NAMALWA (cell line): ENCODE measurements at regions not wholly inside any gene's neighbourhood (a gene's known extent, or its start where the extent isn't known, plus 50 kb on each side); places are given as distances from the start of the nearest gene placed in this dataset.
A peak's percentile ranks its signal among the peaks of the same experiment; 100 is the strongest.

Source experiments
- DNase-seq: peaks from one replicate; pipeline ENCODE4 v3.0.0-alpha.2; 2015; ENCODE audit warnings: low spot score

DNA sequence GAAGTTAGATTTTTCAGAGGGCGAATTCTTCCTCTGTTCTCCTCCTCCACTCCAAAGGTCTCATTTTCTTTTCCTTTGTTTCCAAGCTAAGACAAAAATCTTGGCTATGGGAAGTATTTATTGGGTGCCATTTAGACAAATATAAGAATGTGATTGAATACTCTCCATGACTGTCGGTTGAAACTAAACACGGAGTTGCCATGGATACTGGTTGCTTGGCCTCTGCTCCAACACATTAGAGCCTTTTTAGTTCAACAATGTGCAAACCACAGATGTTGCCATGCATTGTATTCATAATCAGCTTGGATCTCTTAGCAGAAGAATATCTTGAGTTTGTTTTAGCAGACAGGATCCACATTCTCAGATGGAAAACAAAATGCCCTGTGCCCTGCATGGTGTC lies 366.5 kb upstream of the LCORL start:
- no peak for DNase-seq

DNA sequence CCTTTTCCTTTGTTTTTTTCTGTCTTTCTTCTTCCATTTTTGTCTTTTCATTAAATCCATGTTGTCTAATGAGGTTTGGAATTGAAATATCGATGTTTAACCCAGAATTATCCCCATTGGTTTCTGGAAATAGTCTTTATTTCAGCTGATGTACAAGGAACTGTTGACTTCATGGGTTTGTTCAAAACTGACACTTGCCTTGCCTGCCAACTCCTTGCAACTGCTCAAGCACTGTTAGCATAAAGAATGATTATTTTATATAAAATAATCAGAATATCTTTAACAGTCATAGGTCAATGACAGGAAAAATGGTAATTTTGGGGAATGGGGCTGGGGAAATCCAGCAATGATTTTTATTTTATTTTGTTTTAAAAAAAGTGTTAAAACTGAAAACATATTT lies 359.6 kb upstream of the LCORL start:
- no peak for DNase-seq

DNA sequence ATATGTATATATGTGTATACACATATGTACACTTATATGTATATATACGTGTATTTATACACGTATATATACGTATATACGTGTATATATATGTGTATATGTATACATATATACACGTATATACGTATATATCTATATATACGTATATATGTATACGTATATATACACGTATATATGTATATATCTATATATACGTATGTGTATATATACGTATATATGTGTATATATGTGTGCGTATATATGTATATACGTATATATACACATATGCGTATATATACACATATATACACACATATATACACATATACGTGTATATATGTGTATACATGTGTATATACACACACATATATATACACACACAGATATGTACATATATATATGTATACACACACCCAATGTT lies 348.0 kb upstream of the LCORL start:
- no peak for DNase-seq

DNA sequence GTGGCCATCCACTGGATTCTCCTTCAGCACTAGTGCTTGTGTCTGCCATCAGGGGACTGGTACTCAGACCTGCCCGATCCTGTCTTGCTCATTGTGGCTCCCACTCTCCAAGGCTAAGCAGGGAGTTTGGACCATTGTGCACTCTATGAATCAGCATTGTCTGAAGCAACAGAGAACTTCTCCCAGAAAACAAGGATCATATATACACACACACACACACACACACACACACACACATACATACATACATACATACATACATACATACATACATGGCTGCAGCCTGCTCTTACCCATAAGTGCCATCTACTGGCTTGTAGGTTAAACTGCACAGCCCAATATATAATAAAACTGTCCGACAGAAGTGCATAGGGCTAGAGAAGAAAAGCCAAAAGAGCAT lies 345.3 kb upstream of the LCORL start:
- peak; percentile 58 for DNase-seq

DNA sequence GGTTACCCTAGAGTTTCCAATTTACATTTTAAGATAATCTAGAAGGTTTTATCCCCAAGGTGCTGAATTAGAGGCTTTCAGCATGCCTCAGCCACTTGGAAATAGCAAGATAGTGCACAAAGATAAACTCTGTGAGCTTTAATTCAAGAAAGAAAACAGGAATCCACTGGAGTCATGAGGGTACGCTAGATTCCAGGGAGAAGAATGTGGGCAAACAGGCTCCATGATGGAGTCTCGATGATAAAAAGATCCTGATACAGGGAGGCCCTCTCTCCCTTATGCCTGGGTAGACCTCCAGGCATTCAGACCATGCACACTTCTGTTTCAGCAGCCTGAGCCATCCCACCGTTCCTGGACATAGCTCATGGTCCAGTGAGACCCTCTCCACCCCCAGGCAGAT lies 344.6 kb upstream of the LCORL start:
- no peak for DNase-seq

DNA sequence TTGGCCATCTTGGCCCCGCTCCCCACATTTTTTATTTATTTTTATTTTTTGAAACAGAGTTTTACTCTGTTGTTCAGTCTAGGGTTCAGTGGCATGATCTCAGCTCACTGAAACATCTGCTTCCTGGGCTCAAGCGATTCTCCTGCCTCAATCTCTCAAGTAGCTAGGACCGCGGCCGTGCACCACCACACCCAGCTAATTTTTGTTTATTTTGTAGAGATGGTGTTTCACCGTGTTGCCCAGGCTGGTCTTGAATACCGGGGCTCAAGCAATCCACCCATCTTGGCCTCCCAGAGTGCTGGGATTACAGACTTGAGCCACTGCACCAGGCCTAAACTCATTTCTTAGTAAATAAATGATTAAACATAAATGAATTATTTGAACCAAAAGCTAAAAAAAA lies 322.0 kb upstream of the LCORL start:
- DNase-seq: no peak

DNA sequence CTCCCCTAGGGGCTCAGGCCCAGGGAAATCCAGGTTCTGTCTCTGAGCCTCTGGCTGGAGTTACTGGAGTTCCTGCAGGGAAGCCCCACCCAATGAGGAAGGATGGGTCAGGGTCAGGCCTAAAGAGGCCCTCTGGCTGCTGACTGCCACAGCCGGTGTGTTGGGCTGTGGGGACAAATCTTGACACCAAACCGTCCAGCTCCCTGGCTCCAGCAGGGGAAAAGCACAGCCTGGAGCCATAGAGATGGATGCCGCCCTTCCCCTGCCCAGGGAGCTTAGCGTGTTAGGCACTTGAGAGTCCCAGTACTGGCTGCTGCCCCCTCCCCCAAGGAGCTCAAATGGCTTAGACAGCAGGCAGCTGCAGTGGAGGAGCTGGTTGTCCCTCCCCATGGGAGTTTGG lies 321.3 kb upstream of the LCORL start:
- DNase-seq: no peak

DNA sequence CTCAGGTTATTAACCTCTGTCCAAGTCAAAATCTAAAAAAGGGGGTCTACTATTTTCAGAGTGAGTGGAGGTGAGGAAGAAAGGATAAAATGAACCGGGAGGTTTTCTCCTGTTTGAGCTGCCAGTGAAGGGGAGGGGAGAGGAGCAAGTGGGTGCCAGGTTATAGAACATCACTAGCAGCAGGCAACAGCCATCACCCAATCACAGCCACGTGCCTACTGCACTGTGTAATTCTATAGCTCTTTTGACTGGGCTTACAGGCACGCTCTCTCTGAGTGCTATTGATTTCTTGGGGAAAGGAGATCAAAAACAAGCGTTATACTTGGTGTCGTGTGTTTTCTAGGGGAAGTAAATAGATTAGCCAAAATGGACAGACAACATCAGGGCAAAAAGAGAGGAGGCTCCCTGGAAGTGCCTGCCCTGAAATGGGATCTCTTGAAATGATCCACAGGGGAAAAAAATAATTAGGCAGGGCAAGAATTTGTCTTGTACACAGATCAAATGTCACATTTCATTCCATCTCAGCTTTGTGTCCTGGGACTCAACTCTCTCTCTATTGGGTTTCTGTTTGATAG lies 300.5 kb upstream of the LCORL start:
- DNase-seq: no peak

DNA sequence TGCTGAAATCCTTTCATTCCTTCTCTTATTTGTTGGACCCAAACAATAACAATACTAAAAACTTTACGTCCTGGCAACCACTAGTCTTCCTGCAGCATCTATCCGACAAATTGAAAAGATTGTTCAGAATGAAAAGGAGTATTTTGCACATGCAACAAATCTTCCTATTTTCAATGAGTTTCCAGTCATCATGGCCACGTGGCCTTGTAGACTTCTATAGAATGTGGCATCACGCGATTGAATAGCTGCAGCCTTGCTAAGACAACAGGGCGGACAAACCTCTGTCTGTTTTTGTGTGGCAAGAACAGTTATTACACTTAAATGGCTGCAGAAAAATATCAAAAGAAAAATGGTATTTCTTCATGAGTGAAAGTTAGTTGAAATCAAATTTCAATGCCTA lies 297.9 kb upstream of the LCORL start:
- DNase-seq: no peak

DNA sequence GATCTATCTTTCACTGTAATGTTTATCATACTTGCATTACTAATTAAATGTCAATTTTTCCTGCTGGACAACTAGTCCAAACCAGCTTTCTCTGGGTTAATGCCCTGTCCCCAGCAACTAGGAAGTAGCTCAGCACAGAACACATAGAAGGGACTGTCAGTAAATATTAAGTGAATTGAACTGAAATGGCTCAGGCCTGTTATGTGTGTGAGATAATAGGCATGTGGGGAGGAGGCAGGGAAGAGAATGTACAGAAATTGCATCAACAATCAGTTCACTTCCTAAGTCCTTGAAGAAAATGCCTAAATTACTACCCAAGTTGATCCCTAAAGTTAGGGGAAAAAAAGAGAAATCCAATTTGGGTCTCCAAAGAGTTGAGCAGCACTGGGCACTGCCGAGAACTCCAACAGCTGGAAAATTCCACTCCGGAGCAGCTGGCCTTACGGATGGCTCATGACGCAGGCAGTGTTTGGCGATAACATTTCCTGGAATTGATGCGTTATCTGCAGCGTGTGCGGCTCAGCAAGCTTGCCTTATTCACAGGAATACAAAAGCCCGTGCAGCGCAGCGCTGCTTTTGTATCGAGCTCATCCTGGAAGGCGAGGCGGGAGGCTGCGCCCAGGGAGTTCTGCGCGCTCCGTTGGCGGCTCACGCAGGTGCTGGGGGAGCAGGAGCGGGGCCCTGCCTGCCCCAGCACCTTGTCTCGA lies 297.3 kb upstream of the LCORL start:
- DNase-seq: no peak

DNA sequence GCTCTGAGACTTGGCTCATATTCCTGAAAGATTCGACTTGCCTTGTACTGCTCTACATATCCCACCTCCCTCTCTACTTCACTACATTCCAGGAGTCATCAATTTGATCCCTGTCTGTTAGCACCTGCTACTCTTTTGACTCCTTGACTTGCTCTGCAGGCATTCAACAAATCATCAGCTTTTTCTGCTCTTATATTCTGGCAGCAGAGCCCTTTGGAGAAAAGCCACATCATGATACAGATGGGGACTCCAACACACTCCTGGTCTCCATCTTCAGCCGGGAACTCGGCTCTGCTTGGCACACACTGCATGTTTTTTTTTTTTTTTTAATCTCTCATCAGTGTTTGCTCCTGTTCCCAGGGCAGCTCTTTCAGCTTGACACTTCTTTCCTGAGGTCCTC lies 293.2 kb upstream of the LCORL start:
- no peak for DNase-seq

DNA sequence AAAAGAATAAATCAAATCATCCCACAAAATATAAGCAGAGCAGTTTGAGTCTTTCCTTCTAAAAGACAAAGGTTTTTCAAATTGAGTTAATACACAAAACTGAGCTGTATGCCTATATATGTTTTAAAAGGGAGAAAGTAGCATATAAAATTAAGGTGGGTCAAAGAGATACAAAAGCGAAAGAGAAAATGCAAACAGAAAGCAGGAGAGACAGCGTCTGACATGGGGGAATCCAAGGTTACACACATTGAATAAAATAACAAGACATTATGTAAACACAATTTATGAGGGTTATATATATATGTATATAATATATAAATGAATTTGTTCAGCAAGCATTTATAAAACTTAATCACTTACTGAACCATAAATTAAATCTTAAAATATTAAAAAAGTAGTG lies 276.1 kb upstream of the LCORL start:
- no peak for DNase-seq

DNA sequence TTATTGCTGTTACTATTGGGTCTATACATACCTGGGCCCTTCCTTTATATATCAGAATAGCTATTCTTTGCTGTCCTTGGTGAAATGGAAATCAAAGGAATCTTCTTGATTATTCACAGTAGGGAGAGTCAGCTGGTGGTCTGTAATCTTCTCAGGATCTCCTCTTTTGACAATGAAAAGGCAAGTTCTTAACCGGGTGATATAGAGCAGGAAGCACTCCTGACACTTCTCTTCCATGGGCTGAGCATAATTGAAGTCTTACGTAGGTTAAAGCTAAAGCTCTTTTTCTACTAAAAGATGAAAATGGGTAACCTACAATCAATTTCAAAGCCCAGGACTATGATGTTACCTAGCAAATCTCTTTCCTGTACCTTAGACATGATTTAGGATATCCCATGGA lies 274.9 kb upstream of the LCORL start:
- no peak for DNase-seq

DNA sequence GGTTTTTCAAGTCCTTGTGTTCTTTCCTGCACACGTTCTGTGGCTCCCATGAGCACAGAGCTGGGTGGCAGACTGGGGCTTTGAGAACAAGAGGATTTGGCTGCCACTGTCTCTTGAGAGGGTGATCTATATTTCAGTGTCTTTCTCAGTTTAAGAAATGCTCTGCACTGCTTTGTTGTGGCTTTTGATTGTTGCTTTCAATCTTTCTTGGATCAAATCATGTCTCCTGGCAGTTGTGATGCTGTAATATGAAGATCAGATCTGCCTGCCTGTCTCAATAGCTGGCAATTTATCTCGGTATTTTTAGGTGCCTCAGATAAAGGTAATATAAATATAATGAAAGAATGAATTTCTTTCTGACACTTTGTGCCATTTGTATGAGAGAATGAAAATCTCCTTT lies 273.3 kb upstream of the LCORL start:
- DNase-seq: no peak

DNA sequence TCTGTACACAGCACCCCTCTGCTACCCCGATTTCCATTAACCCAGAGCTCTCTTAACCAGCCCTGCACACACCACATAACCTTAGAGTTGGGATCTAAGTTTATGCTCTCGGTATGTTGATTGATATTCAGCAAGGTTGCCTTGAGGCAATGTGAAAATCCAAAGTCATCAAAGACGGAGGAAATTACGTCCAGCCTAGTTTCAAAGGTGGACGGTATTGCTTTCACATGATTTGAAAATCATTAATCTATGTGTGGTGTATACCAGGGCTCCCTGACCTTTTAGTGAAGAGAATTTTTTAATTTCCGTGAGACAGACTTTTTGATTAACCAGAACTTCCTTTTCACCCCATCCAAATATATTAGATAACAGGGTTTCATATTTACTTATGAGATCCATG lies 272.5 kb upstream of the LCORL start:
- DNase-seq: no peak

DNA sequence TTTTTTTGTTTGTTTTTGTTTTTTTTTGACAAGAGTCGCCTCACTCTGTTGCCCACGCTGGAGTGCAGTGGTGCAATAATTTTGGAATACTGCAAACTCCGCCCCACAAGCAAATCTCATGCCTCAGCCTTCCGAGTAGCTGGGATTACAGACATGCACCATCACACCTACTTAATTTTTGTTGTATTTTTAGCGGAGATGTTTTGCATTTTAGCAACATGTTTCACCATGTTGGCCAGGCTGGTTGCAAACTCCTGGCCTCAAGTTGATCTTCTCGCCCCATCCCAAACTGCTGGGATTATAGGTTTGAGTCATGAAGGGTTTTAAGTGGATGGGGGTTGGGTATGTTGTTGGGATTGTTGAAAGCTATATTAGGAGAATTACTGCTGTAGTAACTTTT lies 270.9 kb upstream of the LCORL start:
- no peak for DNase-seq

DNA sequence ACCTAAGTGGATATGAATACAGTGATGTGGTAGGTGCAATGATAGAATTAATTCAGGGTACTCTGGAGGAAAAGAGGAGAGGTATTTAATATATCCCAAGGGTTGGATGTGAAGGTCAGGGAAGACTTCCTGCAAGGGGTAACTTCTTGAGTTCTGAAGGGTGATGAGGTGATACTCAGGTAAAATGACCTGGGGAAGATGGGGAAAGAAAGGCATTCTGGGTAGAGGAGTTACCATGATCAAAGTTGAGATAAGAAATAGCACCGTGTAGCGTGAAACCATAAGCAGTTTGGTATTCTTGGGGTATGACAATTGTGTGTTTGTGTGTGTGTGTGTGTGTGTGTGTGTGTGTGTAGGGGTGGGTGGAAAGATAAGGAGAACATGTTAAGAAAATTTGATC lies 270.4 kb upstream of the LCORL start:
- DNase-seq: no peak

DNA sequence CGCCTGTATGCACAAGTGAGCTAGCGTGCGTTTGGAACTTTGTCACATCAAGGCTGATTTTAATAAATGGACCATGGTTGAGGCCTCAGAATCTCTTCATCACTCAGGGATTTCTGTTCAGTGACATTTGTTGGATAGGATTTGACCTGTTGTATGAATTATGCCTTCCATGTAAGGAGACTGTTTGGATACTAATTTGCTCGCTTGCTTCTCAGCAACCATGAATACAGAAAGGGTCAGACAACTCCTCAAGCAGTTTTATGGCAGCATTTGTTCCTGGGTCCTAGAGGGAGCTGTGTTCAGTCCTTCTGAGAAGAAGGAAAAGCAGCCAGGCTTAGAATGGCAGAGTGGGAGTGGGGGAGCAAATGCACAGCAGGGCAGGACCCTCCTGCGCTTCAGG lies 269.7 kb upstream of the LCORL start:
- DNase-seq: no peak

DNA sequence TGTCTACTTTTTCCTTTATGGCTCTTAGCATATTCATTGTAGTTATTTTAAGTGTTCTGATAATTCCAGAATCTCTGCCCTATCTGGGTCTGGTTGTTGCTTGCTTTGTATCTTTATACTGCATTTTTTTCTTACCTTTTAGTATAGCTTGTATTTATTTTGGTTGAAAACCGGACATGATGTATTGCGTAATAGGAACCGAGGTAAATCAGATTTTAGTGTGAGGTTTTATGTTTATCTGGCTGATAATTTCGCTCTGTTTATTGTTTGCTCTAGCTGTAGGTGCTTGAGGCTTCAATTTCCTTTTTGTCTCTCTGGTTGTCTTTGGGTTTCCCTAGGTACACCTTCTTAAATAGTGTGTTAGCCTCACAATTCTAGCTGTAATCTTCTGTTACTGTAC lies 263.8 kb upstream of the LCORL start:
- DNase-seq: no peak

DNA sequence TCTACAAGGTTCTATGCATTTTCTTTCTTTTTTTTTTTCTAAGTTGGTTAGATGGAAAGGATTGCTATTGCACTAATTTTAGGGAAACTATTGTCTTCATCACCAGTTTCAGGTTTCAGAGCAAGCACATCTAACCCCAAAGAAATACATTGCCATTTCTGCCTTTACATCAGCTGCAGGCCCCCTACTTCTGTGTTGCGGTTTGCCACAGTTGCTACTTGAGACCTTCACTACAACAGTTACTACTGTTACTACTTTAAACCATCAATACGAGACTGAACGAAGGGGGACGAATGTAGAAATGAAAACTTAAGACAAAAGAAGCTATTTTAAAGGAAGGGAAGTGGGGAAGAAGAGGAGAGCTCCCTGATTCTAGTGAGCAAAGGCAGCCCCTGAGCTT lies 256.7 kb upstream of the LCORL start:
- no peak for DNase-seq

DNA sequence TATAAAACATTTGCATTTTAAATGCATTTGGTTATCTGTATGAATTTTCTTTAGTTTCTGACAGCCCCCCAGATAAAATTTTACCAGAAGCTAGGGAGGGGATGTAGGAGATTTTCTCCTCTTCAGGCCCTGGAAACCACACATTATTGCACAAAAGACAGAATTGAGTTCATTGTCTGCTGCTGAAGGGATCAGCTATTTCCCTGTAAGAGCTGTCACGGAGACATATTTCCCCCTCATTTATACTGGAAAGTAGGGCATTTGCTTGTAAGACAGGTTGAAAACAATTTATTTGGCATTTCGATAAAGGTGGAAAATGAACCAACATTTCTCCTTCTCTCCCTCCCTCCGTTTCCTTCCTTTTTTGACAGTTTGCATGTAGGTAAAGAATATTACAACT lies 241.3 kb upstream of the LCORL start:
- DNase-seq: no peak

DNA sequence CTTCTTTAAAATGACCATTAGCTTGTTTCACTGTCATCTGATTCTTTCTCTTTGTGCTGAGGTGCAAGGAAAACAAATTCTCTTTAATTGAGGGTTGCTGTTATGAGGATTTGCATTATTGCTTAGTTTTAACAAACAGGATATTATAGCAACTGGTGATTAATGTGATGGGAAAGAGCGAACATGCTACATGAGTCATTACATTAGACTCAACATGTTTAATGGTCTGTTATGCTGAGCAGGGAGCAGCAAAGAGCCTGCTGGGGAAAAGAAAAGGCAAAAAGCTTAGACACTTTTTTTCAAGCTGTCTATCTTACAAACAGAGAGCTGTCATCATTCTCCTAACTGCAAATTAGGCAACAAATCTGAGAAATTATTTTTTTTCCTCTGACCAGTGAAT lies 230.5 kb upstream of the LCORL start:
- DNase-seq: no peak

DNA sequence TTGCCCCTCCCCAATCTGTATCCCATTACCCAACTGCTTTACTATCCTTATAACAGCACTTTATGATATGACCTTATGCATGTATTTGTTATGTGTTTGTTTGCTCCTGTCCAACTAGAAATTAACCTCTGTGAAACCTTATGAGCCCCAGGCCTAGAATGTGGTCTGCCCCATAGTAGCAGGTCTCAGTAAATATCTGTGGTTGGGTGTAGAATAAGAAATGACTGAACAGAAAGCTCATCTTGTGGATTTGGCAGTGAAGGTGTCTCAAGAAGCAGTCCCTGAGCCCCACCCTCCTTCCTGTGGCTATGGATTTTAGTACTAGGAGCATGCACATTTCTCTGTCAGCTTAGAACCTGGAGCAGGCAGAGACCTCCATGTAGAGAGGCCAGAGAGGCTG lies 229.0 kb upstream of the LCORL start:
- DNase-seq: no peak

DNA sequence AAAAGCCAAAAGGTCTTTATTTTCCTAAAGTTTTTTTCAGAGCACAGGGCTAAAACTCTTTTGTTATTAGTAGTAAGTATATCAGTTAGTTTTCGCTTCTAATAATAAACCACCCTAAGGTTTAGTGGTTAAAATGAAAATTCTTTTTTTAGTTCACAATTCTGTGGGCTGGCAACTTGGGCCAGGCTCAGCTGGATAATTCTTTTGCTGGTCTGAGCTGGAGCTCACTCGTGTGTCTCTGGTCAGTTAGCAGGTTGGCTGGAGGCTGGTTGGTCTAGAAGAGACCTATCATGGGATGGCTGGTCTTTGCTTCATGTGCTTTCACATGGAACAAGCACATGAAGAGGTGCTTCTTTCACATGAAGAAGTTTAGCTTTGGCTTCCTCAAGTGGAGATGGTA lies 227.1 kb upstream of the LCORL start:
- DNase-seq: no peak

DNA sequence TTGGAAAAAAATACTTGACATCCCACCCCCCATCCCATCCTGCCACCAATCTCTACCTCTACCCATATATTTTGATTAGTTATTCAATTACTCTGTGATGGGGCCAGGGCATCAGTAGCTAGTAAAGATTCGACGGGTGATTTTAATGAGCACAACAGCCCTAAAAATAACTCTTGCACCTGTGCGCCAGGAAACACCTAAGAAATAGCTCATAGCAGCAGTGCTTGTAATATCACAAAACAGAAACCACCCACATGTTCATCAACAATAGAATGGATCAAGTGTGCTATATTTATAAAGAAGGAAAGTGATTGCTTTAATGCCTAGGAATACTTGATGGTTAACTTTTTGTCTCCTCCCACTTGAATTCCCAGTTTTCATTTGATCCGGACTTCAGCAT lies 225.6 kb upstream of the LCORL start:
- DNase-seq: no peak
